SK-N-SH (cell line): ENCODE measurements at regions not wholly inside any gene's neighbourhood (a gene's known extent, or its start where the extent isn't known, plus 50 kb on each side); places are given as distances from the start of the nearest gene placed in this dataset.

Experiments
- CTCF ChIP-seq: fragments of 200-600 bp; sonication (generic); IDR thresholded peaks from 2 replicates; pipeline ENCODE4 v1.6.1; 2017; ENCODE audit warnings: antibody characterized with exemption, mild to moderate bottlenecking, moderate library complexity
- FOXJ3 ChIP-seq: sonication (generic); formaldehyde crosslinking; IDR thresholded peaks from 2 replicates; pipeline ENCODE4 v1.5.1; 2020; ENCODE audit warnings: mild to moderate bottlenecking, missing genetic modification reagents
- GATA2 ChIP-seq: sonication (generic); formaldehyde crosslinking; IDR thresholded peaks from 2 replicates; pipeline ENCODE4 v1.5.0; 2020; ENCODE audit warnings: mild to moderate bottlenecking, missing genetic modification reagents
- JUND ChIP-seq: IDR thresholded peaks from 2 replicates; pipeline ENCODE4 v1.4.0; 2012
- REST ChIP-seq: IDR thresholded peaks from 2 replicates; pipeline ENCODE4 v1.6.1; 2012; ENCODE audit warnings: mild to moderate bottlenecking, low read depth, low read length, moderate library complexity

GRCh38 chr5:108637134-108637533, 110.6 kb upstream of the FER start:
- TF ChIP-seq FOXJ3 (no peak), REST (no peak), GATA2 (CRISPR knock-in tag) (no peak), CTCF (no peak), JUND (no peak)
